ENCODE measurements at regions not wholly inside any gene's neighbourhood (a gene's known extent, or its start where the extent isn't known, plus 50 kb on each side); places are given as distances from the start of the nearest gene placed in this dataset.

DNA sequence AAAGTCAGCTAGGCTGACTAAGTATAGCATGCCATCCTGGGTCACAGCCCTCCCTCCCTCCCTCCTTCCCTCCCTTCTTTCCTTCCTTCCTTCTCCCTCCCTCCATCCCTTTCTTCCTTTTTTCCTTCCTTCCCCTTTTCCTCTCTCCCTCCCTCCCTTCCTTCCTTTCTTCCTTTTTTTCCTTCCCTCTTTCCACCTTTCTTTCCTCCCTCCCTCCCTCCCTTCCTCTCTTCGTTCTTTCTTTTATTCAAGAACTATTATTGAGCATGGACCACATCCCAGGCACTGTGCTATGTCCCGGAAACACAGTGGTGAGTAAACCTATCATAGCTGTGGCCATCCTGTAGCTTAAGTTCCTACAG lies 106.2 kb upstream of the BACH2 start:
- no peak for DNase-seq

DNA sequence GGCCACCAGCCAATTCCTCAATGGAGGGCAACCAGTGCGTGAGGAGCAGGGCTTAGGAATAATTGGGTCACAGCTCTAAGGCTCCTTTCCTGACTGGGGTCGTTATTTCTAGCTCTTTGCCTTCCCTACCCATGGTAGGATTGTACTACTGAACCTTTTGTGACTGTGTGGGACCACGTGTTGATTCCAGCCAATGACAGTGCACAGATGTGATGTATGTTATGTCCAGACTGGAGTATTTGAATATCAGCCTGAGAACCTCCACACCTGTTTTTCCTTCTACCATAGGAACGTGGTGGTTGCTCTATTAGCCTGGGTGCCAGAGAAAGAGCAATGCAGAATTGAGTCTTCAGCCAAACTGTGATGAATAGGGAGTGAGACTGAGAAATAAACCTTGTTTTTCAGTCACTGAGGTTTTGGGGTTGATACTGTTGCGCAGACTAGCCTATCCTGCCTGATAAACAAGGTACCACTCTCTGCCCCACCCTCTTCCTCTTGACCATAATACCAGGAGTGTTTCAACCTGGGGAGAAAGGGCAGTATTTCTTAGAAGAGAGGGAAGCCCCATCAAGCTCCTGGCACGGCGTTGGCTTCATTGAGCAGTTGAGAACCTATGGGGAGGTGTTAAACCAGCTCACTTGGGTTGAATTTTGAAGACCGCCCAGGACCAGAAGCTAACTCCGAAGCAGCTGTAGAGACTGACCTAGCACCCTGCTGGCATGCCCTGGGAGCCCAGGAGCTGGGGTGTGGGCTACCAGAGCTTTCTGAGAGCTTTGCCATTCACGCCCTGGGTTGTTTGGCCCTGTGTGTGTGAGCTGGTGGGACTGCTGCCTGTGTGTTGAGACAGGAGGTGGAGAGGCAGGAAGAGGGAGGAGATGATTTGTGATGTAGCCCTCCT lies 105.5 kb upstream of the BACH2 start:
- DNase-seq: no peak

DNA sequence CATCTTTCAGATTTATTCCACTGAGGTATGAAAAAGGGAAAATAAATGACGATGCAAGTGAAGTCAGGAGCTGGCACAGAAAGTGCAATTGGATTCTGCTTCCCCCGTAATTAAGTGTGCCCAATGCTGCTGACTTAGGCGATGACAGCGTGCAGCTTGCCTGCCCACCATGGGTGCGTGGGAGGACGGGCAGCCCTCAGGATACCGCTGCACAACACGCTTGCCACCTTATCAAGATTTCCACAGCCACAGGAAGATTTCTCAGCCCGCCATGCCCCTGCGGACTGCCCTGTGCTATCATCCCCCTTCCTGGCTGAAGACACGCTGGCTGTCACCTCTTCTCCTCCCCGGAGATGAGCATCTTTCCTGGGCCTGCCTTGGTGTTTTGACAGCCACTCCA lies 103.3 kb upstream of the BACH2 start:
- DNase-seq: no peak

DNA sequence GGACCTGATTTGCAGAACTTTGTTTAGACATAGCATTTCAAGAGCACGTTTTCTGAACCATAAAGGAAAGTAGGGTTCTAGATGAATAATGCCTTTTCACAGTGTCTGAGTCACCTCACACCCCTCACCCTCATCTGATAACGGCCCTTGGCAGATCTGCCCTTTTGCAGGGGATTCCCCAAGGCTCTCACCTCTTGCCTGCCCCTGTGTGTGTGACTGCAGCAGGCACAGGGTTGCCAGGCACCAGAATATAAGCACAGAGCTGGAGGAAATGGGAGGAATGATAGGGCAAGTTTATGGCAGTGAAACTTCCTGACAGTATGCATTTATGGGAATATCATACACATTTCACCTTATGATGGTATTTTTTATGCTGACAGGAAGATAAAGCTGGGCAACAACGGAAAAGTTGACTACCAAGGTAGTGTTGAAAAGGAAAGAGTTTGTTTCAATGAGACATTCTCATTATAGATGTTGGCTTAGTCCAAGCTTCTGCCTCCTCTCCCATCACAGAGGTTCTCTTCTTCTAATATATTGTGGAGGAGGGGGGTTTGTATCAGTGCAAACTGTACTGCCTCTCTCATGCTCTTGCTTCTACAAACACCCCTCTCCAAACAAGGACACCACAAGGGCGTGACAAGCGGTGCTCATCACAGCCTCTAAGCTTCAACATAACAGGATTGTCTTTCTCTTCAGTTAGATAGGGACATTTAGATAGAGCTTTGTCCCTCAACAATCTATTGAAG lies 101.5 kb upstream of the BACH2 start:
- no peak for DNase-seq

DNA sequence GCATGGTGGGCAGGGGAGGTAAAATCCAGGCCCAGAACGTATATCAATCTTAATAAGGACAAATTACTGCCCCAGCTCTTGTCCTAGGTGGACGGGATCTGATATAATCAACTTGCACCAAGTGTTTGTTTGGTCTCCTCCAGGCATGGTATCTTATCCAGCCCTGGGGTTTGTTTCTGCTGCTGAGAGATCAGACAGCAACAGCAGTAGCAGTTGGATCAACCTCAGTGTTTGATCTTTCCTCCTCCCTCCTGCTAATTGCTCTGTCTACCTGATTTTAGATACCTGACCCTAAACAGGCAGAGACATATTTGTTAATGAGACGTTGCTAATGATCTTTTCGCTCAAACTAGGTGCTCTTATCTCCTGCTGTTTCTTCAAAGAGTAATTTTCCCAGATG lies 100.4 kb upstream of the BACH2 start:
- DNase-seq: no peak

DNA sequence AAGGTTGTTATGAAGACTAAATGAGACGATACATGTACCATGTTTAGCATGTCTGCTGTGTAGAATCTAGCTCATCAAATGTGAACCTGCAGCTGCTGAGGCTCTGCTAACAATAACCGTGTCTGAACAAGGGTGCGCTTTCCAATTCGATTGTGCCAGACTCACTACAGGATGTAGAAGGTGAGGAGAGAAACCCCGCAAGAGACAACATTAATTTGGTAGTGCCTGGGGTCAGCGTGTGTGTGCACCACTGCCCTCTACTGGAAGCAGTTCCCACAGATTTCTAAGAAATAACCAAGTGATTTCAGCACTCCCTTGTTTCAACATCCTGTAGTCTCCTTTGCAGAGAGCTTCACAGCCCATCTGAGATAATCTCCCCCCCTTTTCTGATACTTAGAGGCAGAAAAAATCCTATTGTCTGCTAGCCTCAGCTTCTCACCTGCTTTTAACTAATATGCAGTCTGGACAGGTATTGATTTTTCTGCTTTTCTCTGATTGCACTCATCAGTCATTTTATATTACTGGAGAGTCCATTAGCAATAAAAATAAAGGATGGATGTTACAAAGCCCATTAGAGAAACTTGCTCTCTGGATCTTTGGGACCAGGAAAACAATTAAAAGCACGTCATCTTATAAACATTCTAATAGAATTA lies 96.7 kb upstream of the BACH2 start:
- DNase-seq: peak; percentile 65 to 75

DNA sequence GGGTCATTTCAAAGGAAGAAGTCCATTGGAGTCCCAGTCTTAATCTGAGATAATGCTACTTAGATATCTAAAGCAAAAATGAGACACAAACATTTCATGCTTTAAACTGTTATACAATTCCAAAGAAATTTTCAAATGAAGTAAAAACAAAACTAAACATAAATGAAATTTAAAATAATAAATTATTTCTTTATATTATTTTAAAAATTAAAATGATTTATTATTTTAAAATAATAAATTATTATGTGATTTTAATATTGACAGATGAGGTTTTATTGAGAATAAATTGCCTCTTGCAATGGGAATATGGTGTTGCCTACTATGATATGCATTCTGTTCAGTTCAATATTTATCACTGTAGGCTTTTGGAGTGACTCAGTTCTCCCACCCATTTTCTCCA lies 93.7 kb upstream of the BACH2 start:
- DNase-seq: no peak

DNA sequence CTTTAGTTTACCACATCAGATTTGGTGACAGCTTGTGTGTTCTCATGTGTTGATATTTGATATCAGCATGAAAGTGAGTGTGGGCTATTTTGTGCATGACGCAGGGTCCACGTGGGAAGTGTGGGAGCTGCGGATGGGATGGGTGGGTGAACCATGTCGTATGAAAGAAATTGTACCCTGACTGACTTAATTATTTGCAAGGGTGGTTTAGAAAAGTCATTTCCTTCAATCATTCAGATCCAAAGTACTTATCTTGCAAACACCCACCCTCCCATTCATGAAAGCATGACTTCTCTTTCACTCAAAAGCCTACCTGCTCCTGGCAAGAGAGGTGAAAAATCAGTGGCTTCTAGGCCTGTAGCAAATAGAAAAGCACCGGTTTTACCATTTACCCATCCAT lies 91.8 kb upstream of the BACH2 start:
- DNase-seq: no peak

DNA sequence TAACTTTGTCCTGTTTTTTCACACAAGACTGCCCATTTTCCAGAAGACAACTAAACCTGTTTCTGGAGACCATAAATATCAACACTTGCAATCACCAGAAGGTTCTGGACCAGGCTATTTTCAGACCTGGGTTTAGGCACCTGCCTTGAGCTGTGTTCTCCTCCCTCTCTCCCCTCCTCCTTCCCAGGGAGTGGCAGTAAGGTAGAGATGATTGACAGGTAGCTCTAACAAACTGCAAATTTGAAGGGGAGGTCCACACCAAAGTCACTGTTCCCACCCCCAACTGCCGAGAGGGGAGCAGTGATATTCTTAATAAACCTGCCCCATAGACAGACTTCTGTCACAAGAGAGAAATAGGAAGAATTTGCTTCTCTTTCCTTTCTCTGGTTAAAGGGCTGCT lies 91.2 kb upstream of the BACH2 start:
- DNase-seq: no peak

DNA sequence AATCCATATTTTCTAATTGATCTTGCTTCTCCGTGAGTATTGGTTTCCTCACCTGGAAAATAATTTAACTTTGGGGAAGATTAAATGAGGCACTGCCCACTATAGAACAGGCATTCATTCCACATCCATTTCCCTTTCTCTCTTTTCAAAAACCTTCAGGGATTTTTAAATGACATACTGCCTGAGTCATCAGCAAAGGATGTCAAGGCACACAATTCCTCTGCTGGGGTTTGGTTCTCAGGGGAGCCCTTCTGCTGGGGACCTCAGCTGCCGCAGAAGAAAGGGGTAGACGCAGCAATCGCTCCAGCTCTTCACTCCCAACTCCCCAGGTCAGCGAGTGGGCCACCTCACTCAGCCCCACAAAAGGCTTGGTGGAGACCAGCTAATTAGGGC lies 90.7 kb upstream of the BACH2 start:
- no peak for DNase-seq

DNA sequence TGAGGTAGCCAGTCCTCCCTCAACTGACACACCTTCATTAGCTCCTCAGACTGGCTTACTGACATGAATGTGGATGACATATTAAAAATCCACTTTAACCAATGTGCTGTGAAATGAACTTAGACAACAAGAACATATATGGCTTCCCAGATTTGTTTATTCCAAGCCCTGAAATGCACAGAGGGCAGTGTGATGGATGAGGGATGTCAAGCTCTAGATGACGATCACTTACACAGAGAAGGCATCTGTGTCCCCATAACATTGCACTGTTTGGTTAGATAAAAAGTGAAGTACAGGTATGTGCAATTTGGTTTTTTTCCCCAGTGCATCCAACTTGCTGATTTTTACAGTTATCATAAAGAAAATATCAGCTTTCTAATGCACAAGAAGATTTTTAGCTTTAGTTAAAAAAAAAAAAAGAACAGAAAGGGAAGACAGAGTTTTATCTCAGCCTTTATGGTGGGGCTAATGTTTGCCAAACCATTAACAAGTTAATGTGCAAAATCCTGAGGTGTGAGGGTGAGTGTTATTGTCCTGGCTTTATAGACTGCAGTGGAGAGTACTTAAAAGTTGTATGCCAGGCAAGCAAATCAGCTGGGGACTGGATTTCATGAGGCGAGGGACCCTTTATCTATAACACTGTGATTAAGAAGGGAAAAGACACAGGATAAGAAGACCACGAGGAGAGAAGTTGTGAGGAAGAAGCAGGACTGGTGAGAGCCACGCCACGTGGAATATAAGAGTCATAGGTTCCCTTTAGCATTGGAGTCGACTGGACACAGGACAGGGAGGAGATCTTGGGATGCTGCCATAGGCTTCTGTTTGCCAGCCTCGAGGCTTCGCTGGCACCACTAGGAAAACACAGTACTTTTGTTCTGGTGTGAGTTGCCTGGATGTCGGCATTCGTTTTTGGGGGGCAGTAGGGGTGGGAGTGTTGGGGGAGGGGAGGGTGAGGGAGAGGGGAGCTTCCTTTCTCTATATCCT lies 90.0 kb upstream of the BACH2 start:
- DNase-seq: no peak

DNA sequence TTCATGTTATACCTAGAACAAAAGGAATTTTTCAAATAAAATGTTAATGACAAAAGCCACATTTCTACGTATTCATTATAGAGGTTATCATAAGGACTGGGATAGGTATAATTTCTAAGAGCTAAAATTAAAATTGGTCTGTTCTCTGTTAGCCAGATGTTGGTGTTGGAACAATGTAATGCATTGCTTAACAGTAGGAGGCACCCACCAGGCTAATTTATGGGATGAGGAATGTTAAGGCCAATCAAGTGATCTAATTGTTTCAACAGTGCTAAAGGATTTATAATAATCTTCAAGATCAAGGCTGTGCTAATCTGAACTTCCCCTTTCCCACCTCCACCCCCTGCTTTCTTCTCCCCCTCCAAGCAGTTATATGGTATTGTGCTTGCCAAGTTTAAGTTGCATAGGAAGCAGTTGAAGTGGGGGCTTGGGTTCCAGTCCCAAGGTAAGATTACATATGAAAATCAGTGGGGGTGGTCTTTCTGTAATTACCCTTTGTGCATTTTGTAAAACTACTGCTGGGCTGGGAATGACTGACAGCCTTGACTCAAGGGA lies 89.2 kb upstream of the BACH2 start:
- DNase-seq: peak; percentile 34 to 46

DNA sequence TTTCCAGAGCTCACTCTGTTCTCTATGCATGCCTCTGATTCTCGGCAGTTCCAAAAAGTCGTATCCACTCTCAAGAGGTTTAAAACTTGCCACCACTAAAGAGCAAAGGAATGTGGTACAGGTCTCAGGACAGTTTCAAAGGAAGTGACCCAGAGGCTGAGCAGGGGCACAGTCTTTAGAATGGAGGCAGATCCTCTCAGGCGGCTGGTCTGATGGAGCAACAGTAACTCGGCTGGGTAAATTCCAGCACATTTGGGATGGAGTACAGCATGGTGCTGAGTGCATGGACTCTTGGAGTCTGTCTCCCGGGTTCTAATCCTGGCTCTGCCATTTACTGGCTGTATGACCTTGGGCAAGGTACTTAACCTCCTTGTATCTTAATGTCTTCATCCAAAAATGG lies 88.1 kb upstream of the BACH2 start:
- DNase-seq: no peak

DNA sequence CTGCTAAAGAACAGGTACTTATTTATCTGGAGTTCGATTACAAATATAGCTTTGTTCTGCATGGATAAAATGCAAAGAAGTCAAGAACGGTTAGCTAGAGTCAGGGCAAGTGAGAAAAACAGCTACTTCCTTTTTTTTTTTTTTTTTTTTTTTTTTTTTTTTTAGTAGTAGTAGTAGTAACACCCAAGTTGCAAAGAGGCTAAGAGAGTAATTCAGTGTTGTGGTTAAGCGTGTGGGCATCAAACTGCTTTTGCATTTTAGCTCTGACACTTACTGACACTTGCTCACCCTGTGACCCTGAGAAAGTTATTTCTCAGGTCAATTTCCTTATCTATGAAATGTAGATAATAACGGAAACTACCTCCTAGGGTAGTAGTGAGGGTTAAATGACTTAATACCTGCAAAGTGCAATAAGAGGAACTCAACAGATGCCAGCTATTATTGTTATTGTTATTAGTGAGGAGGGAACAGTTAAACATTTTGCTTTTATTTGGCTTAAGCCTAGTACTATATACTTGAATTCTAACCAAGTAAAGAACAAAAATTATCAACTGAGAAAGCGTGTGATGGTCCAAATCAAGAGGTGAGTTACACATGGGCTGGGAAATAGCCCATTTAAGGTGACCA lies 86.7 kb upstream of the BACH2 start:
- peak; percentile 22 to 56 for DNase-seq

DNA sequence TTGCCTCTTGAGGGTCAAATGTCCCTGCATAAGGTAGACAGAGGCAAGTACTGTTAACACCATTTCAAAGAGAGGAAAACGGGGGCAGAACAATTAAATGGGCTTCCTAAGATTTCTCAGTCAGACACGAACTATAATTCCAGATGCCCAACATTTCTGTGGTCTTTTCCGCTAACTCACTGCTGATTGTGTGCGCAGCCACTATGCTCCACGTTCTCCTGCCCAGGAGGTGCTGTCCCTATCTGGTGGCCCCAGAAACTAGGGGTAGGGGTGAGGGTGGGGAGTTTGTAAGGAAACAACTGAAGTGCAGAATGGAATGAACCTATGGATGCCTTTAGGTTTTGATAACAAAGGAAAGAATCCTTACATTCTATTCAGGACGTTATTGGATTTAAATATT lies 86.1 kb upstream of the BACH2 start:
- DNase-seq: no peak

DNA sequence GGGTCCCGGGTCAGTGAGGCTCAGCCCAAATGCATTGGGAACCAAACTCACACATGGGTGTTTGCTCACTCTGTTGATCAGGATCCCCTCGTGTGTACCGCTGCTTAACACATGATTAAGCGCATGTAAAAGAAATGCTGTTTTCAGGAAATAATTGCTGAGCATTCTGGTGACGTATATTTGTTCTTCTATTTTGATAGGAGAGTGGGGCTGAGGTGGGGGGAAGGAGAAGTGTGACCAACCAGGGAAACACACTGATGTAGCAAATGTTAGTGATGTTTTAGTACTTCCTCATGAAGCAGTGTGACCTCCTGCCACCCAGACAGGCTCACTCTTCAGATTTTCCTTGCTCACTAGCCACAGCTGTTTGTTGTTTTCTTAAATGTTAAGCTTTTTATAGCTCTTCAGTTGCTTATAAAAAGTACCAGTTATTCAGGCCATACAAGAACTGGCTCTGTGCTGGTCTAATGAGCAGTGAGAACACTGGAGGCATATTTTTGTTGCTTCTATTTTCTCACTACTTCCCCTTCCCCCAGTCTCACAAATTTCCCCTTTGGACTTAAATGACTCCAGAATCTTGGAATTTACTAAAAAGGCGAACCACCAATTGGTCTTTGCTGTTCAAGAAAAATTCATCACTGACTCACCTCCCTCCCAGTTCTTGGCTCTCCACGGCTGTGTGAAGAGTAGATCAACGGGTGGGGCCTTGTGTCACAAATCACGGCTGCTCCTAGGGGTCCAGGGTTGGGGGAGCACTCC lies 79.2 kb upstream of the BACH2 start:
- peak; percentile 8 to 17 for DNase-seq

DNA sequence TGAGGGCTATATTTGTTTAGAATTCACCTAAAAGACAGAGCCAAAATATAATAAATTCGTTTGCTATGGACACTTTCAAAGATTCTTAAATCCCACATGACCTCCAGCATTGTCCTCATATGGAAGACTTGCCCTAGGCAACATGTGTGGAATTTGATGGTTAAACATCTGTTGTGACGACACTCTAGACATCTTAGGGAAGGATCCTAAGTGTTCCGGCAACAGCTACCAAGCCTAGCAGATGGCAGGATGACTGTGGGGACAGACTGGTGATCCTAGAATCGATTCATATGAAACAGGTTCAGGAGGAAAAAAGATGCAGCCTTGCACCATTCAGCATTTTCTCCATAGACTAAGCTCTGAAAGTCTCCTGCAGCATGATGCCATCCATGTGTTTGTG lies 77.6 kb upstream of the BACH2 start:
- DNase-seq: no peak

DNA sequence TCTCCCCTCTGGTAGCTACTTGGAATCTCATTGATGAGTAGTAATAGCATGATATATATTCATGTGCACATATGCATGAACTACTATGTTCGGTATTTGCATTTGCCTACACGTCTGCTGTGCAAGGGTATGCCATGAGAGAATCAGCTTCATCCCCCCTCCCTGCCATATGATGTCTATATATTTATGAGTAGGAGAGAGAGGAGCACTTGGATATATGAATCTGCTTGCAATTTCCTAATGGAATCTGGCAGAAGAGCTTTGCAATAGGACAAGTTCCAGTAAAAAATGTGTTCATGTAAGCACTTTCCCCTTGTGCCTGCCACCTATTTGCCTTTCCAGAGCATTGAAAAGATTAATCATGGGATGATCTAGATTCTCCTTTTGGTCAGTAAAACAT lies 76.2 kb upstream of the BACH2 start:
- no peak for DNase-seq

DNA sequence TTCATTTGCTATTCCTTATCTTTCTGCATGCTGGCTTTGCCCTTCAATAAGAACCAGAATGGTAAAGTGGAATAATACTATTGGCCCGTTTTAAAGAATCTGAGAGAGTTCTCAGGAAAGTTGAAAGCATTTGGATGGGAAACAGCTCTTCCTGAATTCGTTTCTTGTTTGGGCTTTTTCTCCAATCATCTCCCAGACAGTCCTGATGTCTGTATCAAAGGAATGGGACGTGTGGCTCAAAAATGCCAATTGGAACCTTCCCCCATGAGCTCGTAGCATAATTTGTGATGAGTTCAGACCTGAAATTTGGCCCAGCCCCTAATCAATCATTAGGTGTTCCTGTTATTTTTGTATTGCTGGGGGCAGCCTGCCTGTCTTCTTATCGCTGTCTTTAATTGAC lies 75.8 kb upstream of the BACH2 start:
- no peak for DNase-seq

DNA sequence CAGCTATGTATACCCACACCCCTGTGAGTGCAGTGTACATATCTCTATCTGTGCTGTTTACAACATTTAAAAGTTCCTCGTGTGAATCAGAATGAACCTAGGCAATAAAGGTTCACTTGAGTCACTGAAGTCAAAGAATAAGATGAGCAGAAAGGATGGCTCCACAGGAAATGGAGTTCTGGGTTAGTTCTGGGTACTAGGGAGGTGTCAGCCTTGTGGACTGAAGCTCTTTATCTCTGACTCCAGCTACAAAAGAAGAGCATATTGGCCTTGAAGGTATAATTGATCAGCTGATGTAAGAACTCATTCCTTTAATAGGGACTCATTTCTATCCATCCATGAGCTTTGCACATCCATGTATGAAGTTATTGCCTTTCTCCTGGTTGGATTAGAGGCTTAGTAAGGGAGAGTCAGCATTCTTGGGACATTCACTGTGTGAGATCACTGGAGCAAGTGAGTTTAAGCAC lies 73.9 kb upstream of the BACH2 start:
- no peak for DNase-seq

DNA sequence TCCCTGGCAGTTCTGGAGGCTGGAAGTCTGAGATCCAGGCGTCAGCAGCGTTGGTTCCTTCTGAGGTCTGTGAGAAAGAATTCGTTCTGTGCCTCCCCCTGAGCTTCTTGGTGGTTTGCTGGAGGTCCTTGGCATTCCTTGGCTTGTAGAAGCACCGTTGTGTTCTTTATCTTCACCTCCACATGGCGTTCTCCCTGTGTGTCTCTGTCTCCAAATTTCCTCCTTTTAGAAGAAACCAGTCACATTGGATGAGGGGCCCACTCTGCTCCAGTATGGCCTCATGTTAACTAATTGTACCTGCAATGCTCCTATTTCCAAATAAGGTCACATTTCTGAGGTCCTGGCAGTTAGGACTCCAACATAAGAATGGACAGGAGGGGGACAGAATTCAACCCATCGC lies 73.0 kb upstream of the BACH2 start:
- no peak for DNase-seq
